ENCODE measurements at regions not wholly inside any gene's neighbourhood (a gene's known extent, or its start where the extent isn't known, plus 50 kb on each side); places are given as distances from the start of the nearest gene placed in this dataset.

DNA sequence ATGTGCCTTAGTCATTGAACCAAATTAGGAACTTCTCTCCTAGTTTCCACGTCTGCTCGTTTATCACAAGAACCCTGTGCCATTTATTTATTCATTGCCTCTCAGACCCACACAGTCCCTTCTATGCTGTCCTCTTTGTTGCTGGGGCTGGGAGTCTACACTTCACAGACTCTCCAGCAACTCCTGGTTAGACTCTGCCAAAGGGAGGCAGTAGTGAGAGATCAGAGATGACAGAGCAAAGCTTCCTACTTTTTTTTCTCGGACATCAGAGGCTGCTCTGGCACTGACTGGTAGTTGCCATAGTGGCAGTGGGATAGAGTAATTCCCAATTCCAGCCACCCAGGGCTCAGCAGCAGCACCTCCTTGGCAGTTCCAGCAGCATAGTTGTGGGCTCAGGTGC is 277.5 kb downstream of the BCL11A start:
- no peak; the same call in 1 of the 2 replicates for TF ChIP-seq CTCF (IDR thresholded peaks at IDR 0.05; ENCODE audit: low read length)
- no peak for TF ChIP-seq EZH2 (IDR thresholded peaks at IDR 0.05; ENCODE audit: borderline replicate concordance, low read length)

All from OCI-LY1 (cell line).